RWPE2 (cell line): ENCODE measurements at regions not wholly inside any gene's neighbourhood (a gene's known extent, or its start where the extent isn't known, plus 50 kb on each side); places are given as distances from the start of the nearest gene placed in this dataset.
A peak's percentile ranks its signal among the peaks of the same experiment; 100 is the strongest.

Experiments
- ATAC-seq: fragments of 200-7000 bp; cut with Tn5 transposase; 3 replicates; pipeline ENCODE4 v1.9.1; 2021; ENCODE audit warnings: low read depth
- DNase-seq: peaks from one replicate; pipeline ENCODE4 v3.0.0-alpha.2; 2020; ENCODE audit warnings: low spot score
- H3K27ac ChIP-seq: fragments of 450-650 bp; 2 replicates; pipeline ENCODE4 v1.5.1; 2017; ENCODE audit warnings: mild to moderate bottlenecking; ENCODE audit not compliant: poor library complexity, severe bottlenecking
- H3K27me3 ChIP-seq: fragments of 250-450 bp; sonication (Bioruptor Pico); 2 replicates; pipeline ENCODE4 v1.5.1; 2021; ENCODE audit warnings: mild to moderate bottlenecking, moderate library complexity; ENCODE audit not compliant: insufficient read depth, poor library complexity, severe bottlenecking
- H3K36me3 ChIP-seq: fragments of 250-450 bp; sonication (Bioruptor Pico); 2 replicates; pipeline ENCODE4 v1.5.1; 2020; ENCODE audit warnings: low read depth, mild to moderate bottlenecking, moderate library complexity
- H3K4me1 ChIP-seq: fragments of 250-450 bp; sonication (Bioruptor Pico); 2 replicates; pipeline ENCODE4 v1.5.1; 2021; ENCODE audit warnings: mild to moderate bottlenecking, moderate library complexity; ENCODE audit not compliant: insufficient read depth, poor library complexity, severe bottlenecking
- H3K4me3 ChIP-seq: fragments of 250-450 bp; sonication (Bioruptor Pico); 2 replicates; pipeline ENCODE4 v1.5.1; 2021; ENCODE audit warnings: mild to moderate bottlenecking, moderate library complexity; ENCODE audit not compliant: severe bottlenecking
- H3K9me3 ChIP-seq: fragments of 250-450 bp; sonication (Bioruptor Pico); 2 replicates; pipeline ENCODE4 v1.5.1; 2021; ENCODE audit warnings: mild to moderate bottlenecking, moderate library complexity; ENCODE audit not compliant: severe bottlenecking
- CTCF ChIP-seq: fragments of 450-650 bp; IDR thresholded peaks from one replicate; pipeline ENCODE4 v1.5.1; 2017; ENCODE audit warnings: mild to moderate bottlenecking, moderate library complexity; ENCODE audit not compliant: poor library complexity, severe bottlenecking

DNA sequence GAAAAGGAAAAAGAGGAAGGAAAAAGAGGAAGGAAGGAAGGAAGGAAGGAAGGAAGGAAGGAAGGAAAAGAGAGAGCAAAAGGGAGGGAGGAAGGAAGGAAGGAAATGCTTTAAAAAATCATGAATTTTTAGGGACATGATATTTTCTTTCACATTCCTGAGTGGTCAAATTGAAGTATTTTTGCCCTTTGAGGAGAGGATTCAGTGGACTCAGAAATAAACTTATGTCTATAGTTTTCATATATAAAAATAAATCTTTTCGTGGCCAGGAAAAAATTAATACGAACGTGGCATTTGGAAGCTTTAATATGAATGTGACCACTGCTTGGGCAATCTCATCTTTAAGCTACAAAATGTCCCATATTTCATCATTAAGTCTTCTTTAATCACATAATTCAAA, 183.0 kb upstream of the TMCO5A start:
- H3K4me1 ChIP-seq: no peaks in the 10 kb centered on the region
- no peak for ATAC-seq
- no peak overlapping the region for H3K27ac ChIP-seq
- H3K27me3 ChIP-seq: peaks cover 11% of the 10 kb centered on the region
- DNase-seq: no peak
- no peaks in the 10 kb centered on the region for H3K9me3 ChIP-seq
- no peaks in the 10 kb centered on the region for H3K36me3 ChIP-seq
- H3K4me3 ChIP-seq: no peak overlapping the region
- no peak for TF ChIP-seq CTCF

- DNase-seq: no peak
- Histone ChIP-seq H3K36me3 (no peaks in the 10 kb centered on the region), H3K4me3 (no peak overlapping the region), H3K9me3 (no peaks in the 10 kb centered on the region), H3K27ac (no peak overlapping the region), H3K27me3 (peaks cover 6% of the 10 kb centered on the region), H3K4me1 (no peaks in the 10 kb centered on the region)
- no peak for ATAC-seq
- TF ChIP-seq CTCF: no peak
These were observed 178.0 kb upstream of the TMCO5A start for GRCh38 chr15:37756407-37756806.

DNA sequence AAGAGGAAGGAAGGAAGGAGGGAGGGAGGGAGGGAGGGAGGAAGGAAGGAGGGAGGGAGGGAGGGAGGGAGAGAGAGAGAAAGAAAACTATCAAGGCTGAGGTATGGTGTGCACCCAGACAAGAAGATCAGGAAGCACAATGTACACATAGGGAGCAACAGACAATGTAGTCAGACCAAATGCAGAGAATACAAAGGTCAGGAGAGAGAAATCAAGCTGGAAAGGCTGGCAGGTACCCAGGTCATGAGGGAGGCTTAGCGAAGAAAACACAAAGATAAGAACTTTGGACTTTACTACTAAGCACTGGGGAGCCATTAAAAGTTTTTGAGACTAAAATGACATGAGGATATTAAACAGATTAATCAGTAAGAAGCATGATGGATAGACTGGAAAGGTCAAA, 176.0 kb upstream of the TMCO5A start:
- no peak for TF ChIP-seq CTCF
- DNase-seq (no peak), ATAC-seq (no peak)
- no peaks in the 10 kb centered on the region for H3K4me1 ChIP-seq
- H3K9me3 ChIP-seq: no peaks in the 10 kb centered on the region
- no peak overlapping the region for H3K4me3 ChIP-seq
- peaks cover 6% of the 10 kb centered on the region for H3K27me3 ChIP-seq
- H3K36me3 ChIP-seq: no peaks in the 10 kb centered on the region
- no peak overlapping the region for H3K27ac ChIP-seq

DNA sequence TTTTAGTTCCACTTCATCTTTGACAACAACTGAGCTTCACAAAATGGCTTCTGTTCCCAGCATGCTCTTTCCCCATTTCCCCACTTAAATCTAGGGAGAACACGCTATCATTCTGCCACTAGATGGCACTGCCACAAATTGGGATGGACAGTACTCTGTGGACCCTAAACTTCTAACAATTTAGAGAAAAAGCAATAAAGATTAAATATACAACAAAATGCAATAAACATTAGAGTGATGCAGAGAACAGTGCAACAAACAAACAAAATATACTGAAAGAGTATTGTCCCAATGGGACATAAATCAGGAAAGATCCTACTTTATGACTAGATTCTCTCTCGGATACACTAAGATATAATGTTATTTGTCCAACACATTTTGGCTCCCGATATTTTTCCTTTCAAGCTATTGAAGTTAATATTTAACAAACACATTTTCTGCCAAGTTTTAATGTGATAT, 169.7 kb upstream of the TMCO5A start:
- Histone ChIP-seq H3K27ac (no peak overlapping the region), H3K4me1 (no peaks in the 10 kb centered on the region), H3K9me3 (no peaks in the 10 kb centered on the region), H3K27me3 (no peaks in the 10 kb centered on the region), H3K4me3 (no peak overlapping the region), H3K36me3 (no peaks in the 10 kb centered on the region)
- DNase-seq: no peak
- peak; percentile 88 for TF ChIP-seq CTCF
- peak; percentile 87 for ATAC-seq

GRCh38 chr15:37765786-37766185, 168.7 kb upstream of the TMCO5A start:
- Histone ChIP-seq H3K36me3 (no peaks in the 10 kb centered on the region), H3K27me3 (no peaks in the 10 kb centered on the region), H3K27ac (no peak overlapping the region), H3K4me3 (no peak overlapping the region), H3K9me3 (no peaks in the 10 kb centered on the region), H3K4me1 (no peaks in the 10 kb centered on the region)
- DNase-seq: no peak
- TF ChIP-seq CTCF: no peak
- no peak for ATAC-seq
